ENCODE measurements at regions not wholly inside any gene's neighbourhood (a gene's known extent, or its start where the extent isn't known, plus 50 kb on each side); places are given as distances from the start of the nearest gene placed in this dataset.

DNA sequence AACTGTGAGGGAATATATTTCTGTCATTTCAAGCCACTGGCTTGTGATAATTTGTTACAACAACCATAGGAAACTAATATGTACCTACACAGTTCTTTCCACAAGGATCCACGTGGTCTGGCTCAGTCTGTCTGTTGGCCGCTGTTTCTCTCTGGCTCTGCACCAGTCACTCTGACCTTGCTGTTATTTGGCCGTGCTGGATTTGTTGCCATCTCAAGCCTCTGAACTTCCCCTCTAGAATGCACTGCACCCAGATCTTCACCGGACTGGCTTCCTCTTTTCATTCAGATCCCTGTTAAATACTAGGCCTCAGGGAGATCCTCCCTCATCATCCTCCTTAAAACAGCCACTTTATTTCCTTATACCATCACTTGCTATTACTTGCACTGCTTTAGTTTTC, 446.8 kb downstream of the TFAP2B start (continued):
- no peak for TF ChIP-seq PAX8 (IDR thresholded peaks at IDR 0.05)

- no peaks in the 10 kb centered on the region for H3K4me1 ChIP-seq (ENCODE audit: control insufficient read depth, insufficient read depth, low read length)
- no peak for ATAC-seq
- intact Hi-C loops (cut with micrococcal nuclease; ENCODE audit: unreplicated experiment), result no loop called here
- no peaks in the 10 kb centered on the region for H3K9me3 ChIP-seq (replicated peaks; ENCODE audit: control insufficient read depth, insufficient read depth, low read length)
- no peak for FAIRE-seq
- no peaks in the 10 kb centered on the region; a peak in 1 of 4 replicates for H3K27me3 ChIP-seq (replicated peaks in 1 of 2; ENCODE audit: control insufficient read depth in 2 of 2, insufficient read depth in 2 of 2, low read length in 1 of 2)
- 0% methylated on average over 1 of the region's 1 CpG for WGBS (ENCODE audit: insufficient coverage, insufficient replicate concordance, low lambda C conversion rate, missing lambda C conversion rate)
- no peak overlapping the region for H3K4me2 ChIP-seq (ENCODE audit: control insufficient read depth, insufficient read depth)
- H3K27ac ChIP-seq (ENCODE audit: control insufficient read depth, insufficient read depth), result no peak overlapping the region
- CTCF ChIA-PET, result no interaction called here
- H4K20me1 ChIP-seq (ENCODE audit: control insufficient read depth, insufficient read depth), result no peaks in the 10 kb centered on the region
- BruUV-seq (replicated peaks), result no TSS peak
- RAD21 ChIA-PET (ENCODE audit: unreplicated experiment), result no interaction called here
- no peak overlapping the region for H3K9ac ChIP-seq (ENCODE audit: control insufficient read depth, insufficient read depth, low read length)
- SMC1A ChIA-PET (ENCODE audit: uncharacterized antibody, unreplicated experiment), result interaction anchor here (1.0 kb wide), 1 partner anchor 84 kb away, joined by 3 read pairs; no protein-coding TSS in a partner anchor
- POLR2A ChIA-PET, result no interaction called here
- H3K4me3 ChIP-seq, result no peak overlapping the region
- in situ Hi-C loops (cut with MboI), result no loop called here
- H2AFZ ChIP-seq (ENCODE audit: control insufficient read depth, low read depth, low read length), result no peak overlapping the region
- no peak for DNase-seq (ENCODE audit: low read depth, low spot score)
- H3K36me3 ChIP-seq (ENCODE audit: control insufficient read depth in 2 of 2, insufficient read depth in 2 of 2, low read length in 1 of 2), result no peaks in the 10 kb centered on the region
- TF ChIP-seq YBX1 (IDR thresholded peaks at IDR 0.05), result no peak
- no peak for TF ChIP-seq FOXK2 (IDR thresholded peaks at IDR 0.05)
- no peak for TF ChIP-seq NFIC (IDR thresholded peaks at IDR 0.05; ENCODE audit: low read depth, low read length)
- H3K79me2 ChIP-seq (ENCODE audit: control insufficient read depth, insufficient read depth, low read length), result no peaks in the 10 kb centered on the region
Observed at GRCh38 chr6:51266604-51267003, 447.9 kb downstream of the TFAP2B start.

- H3K9ac ChIP-seq (ENCODE audit: control insufficient read depth, insufficient read depth, low read length), result no peak overlapping the region
- DNase-seq (ENCODE audit: low read depth, low spot score), result no peak
- H3K27ac ChIP-seq (ENCODE audit: control insufficient read depth, insufficient read depth), result no peak overlapping the region
- ChIA-PET SMC1A (ENCODE audit: uncharacterized antibody, unreplicated experiment) (no interaction called here), RAD21 (ENCODE audit: unreplicated experiment) (no interaction called here), CTCF (no interaction called here), POLR2A (no interaction called here)
- H3K79me2 ChIP-seq (ENCODE audit: control insufficient read depth, insufficient read depth, low read length), result no peaks in the 10 kb centered on the region
- no peaks in the 10 kb centered on the region for H4K20me1 ChIP-seq (ENCODE audit: control insufficient read depth, insufficient read depth)
- no peaks in the 10 kb centered on the region for H3K4me1 ChIP-seq (ENCODE audit: control insufficient read depth, insufficient read depth, low read length)
- in situ Hi-C loops (cut with MboI) (no loop called here), intact Hi-C loops (cut with micrococcal nuclease; ENCODE audit: unreplicated experiment) (no loop called here)
- H3K4me3 ChIP-seq, result no peak overlapping the region
- no peaks in the 10 kb centered on the region for H3K9me3 ChIP-seq (replicated peaks; ENCODE audit: control insufficient read depth, insufficient read depth, low read length)
- H3K27me3 ChIP-seq (replicated peaks in 1 of 2; ENCODE audit: control insufficient read depth in 2 of 2, insufficient read depth in 2 of 2, low read length in 1 of 2), result no peaks in the 10 kb centered on the region; a peak in 1 of 4 replicates
- WGBS (ENCODE audit: insufficient coverage, insufficient replicate concordance, low lambda C conversion rate, missing lambda C conversion rate), result 0% methylated on average over 4 of the region's 4 CpGs
- ATAC-seq, result no peak
- H3K36me3 ChIP-seq (ENCODE audit: control insufficient read depth in 2 of 2, insufficient read depth in 2 of 2, low read length in 1 of 2), result no peaks in the 10 kb centered on the region
- FAIRE-seq, result no peak
- TF ChIP-seq, protein P1, sequence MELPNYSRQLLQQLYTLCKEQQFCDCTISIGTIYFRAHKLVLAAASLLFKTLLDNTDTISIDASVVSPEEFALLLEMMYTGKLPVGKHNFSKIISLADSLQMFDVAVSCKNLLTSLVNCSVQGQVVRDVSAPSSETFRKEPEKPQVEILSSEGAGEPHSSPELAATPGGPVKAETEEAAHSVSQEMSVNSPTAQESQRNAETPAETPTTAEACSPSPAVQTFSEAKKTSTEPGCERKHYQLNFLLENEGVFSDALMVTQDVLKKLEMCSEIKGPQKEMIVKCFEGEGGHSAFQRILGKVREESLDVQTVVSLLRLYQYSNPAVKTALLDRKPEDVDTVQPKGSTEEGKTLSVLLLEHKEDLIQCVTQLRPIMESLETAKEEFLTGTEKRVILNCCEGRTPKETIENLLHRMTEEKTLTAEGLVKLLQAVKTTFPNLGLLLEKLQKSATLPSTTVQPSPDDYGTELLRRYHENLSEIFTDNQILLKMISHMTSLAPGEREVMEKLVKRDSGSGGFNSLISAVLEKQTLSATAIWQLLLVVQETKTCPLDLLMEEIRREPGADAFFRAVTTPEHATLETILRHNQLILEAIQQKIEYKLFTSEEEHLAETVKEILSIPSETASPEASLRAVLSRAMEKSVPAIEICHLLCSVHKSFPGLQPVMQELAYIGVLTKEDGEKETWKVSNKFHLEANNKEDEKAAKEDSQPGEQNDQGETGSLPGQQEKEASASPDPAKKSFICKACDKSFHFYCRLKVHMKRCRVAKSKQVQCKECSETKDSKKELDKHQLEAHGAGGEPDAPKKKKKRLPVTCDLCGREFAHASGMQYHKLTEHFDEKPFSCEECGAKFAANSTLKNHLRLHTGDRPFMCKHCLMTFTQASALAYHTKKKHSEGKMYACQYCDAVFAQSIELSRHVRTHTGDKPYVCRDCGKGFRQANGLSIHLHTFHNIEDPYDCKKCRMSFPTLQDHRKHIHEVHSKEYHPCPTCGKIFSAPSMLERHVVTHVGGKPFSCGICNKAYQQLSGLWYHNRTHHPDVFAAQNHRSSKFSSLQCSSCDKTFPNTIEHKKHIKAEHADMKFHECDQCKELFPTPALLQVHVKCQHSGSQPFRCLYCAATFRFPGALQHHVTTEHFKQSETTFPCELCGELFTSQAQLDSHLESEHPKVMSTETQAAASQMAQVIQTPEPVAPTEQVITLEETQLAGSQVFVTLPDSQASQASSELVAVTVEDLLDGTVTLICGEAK (IDR thresholded peaks at IDR 0.05; ENCODE audit: borderline replicate concordance), result no peak
- no peak overlapping the region for H3K4me2 ChIP-seq (ENCODE audit: control insufficient read depth, insufficient read depth)
- no TSS peak for BruUV-seq (replicated peaks)
- H2AFZ ChIP-seq (ENCODE audit: control insufficient read depth, low read depth, low read length), result no peak overlapping the region
Observed at GRCh38 chr6:51268666-51269065, 450.0 kb downstream of the TFAP2B start.

Data from GM12878 (cell line).